ENCODE measurements at regions not wholly inside any gene's neighbourhood (a gene's known extent, or its start where the extent isn't known, plus 50 kb on each side); places are given as distances from the start of the nearest gene placed in this dataset.

- no peak for DNase-seq (ENCODE audit: low spot score)
Measured at GRCh38 chr1:220982686-220983085, 103.4 kb downstream of the HLX start.

GRCh38 chr1:220983877-220984635, 104.8 kb downstream of the HLX start:
- DNase-seq (ENCODE audit: low spot score), result no peak

DNA sequence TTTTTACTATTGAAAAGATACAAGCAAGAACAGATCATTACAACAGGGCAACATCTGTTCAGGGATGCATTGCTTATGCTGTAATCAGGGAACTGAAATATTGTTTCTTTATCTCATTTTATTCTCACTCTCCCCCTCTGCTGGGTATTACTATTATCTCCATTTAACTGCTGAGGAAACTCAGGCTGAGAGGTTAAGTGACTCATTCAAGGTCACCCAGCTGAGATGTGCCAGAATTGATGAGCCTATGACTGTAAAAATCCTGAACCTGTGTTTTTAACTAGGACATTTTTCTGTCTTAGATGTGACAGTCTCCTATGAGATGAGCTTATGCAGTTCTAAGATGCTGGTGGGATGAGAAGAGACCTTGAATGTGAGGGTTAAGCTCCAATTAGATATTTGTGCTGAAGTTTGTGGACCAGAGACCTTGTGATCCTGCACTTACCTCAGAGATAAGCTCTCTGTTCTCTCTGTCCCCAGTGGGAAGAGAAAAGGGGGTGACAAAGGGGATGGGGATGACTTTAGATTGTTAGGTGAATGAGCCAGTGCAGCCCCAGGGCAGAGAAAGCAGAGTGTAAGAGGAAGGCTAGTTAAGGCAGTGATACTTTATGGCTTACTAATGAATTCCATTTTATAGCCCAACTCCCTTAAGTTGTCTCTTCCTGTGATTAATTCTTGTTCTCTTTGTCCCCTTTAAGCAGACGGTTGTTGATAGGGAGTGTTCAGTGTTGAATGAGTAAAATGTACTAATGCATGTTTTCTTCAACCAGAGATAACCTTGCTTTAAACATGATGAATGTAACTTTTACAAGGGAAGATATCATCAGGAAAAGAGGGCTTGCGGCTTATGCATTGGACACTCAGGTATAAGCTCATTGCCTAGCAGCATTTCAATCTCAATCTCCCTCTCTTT, 111.4 kb downstream of the HLX start:
- DNase-seq (ENCODE audit: low spot score), result no peak

DNA sequence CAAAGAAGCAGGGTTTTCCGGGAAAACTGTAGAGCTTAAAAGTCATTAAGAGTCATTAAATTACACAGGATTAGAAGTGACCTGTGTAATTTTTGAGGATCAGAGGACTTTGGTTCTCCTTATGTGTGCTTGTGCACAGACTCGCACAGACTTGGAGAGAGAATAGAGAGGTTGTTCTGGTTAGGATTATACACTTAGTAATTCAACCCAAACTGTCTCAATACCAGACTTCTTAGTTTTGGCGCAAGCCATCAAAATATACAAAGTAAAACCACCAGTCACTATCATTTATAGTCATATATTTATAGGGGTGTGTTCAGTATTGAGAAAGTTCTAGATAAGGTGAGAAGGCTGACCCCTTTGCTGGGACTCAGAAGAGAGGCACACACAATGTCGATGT, 112.3 kb downstream of the HLX start:
- no peak for DNase-seq (ENCODE audit: low spot score)

DNA sequence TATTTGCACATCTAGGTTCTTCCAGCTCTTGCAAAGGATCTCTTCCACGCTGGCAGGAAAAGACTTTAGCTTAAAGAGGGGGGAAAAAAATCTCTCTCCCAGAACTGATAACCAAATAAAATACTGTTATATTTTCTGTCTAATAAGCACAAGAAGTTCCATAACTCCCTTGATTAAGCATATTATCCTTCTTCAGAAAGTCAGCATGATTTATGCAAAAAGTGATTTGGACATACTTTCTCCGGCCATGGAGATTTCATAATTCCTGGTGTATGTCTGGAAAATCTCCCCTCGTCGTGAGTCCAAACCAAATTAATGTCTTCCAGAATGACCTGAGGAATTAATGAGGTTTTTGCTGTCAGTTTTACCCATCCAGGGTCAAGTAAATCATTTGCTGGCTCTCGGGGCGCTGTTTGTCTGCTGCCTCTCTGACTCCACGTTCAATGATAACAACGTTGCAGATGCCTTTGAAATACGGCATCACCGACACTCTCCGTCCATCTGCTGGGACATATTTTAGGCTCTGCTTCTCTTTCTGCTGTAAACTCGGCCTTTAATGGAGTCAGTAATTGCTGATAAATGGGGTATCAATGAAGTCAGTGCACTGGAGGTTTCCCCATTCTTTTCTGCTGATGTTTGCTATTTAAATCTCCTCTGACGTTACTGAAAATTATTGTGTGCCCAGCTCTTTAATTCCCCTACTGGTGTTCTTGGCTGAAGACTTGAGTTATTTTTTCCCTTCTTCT, 112.9 kb downstream of the HLX start:
- DNase-seq (ENCODE audit: low spot score), result no peak

DNA sequence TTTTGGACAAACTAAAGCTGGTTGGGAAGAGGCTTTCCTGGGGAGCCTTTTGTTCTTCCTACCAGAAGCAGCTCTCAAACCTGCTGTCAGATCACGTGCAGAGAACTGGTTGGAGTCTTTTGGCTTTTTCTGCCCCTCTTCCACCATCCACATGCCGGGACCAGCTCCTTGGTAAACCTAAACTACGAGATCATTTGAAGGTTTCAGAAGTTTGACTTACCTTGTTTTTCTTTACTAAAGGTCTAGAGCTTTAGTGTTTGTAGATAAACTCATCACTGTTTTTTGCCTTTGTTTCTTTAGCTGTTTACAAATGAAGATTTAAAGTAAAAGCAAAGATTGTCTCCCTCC, 113.4 kb downstream of the HLX start:
- DNase-seq (ENCODE audit: low spot score), result no peak

GRCh38 chr1:220994671-220995070, 115.4 kb downstream of the HLX start:
- no peak for DNase-seq (ENCODE audit: low spot score)

DNA sequence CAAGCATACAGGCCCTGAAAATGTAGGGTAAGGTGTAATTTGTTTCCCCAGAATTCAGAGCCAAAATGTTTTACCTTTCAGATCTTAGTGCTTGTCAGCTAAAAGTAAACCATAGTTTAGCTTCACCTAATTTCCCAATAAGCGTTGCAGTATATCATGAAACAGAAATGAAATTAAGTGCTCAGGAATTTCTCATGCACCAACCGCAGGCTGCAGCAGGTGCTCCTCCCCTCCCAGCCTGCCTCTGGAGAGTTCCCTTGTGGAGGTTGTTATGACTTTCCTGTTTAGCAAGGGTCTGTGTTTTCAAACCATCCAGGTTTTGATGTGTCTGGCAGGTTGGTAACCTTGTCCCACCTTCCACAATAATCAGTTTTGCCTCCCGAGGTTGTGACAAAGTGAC, 118.5 kb downstream of the HLX start:
- DNase-seq (ENCODE audit: low spot score), result no peak

DNA sequence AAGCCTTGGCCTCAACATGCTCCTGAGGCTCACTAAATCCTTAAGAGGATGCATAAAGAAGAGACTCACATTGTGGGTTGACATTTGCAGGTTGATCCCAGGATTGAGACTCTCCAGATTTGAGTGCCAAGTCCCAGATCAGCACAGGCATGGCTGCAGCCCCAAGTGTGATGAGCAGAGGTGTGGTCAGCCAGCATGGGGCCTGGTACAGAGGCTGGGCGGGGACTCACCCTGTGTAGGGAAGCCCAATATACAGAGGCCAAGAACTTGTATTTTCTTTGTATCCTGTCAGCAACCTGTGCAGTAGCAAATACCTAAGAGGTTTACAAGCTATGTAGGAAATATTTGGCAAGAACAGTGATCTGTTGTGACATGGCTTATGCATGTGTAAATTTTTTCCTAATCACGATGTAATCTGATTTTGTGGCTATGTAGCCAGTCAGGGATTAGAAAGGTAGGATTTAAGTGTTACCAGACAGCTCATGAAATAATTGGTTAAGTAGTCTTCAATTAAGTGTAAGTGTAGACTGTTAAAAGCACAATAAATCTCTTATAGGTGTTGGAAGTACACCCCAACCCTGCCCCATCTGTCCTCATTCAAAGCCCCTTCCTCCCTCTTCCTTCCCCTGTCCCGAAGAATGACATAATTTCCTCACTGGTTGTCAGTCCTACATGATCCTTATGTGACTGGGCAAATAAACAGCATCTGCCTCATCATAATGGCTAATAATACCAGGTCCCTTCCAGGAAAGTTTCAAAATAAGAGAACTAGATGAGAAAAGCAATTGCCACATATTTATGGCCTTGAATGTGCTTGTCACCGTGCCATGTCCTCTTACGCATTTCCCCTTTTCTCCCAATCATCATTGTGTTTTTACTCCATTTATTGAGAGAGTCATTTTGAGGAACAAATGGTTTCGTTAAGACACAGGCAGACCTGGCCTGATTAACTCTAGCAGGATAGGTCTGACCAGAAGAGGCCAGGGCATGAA, 120.9 kb downstream of the HLX start:
- DNase-seq (ENCODE audit: low spot score), result no peak

- no peak for DNase-seq (ENCODE audit: low spot score)
Measured at GRCh38 chr1:221001167-221001566, 121.9 kb downstream of the HLX start.

DNA sequence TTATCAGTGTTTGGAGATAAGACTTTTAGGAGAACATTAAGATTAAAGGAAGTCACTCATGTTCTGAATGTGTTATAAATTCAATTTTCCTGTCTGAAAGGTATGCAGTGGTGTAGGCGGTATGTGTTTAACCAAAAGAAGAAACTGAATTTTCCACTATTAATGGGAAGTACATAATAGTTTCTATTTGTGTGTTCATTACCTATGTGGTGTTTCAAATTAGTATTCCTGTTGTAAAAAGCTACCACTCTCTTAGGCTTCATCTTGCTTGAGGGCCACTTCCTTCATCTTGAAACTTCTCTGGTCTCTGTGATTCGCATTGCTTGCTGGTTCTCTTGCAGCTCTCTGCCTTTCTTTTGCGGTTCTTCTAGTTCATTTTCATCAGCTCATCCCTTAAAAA, 123.4 kb downstream of the HLX start:
- no peak for DNase-seq (ENCODE audit: low spot score)

DNA sequence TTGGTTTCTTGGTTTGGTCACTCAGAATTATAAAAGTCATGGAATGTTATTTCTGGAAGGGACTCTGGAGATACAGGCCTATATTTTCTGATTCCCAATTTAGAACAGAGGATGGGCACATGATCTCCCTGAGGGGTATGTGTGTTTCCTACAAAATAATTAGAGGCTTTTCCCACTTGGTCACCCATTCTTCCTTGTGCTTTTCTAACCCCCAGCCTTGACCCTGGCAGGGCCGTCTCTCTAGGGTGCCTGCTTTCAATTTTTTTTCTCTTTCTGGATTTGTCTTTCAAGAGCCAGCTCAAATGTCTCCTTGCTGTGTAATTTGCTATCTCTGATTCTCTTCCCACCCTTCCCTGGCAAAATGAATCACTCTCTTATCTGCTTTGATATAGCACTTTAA, 131.9 kb downstream of the HLX start:
- DNase-seq (ENCODE audit: low spot score), result no peak

DNA sequence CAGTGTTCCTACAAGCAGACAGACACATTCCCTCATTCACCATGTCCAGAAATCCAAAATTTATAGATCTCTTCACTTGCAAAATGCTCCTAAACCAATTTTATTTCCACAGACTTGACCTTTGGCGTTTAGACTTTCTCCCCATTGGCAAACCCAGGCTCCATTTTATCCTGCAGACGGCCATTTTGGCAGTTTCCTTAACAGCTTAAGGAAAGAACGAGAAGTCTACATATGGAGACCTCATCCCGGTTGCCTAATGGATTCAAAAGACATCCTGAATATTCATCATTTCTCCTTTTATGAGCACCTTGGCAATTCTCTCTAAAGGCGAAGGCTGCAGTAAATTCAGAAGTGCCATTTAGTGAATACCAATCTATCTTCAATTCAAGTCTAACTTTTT, 132.9 kb downstream of the HLX start:
- no peak for DNase-seq (ENCODE audit: low spot score)

DNA sequence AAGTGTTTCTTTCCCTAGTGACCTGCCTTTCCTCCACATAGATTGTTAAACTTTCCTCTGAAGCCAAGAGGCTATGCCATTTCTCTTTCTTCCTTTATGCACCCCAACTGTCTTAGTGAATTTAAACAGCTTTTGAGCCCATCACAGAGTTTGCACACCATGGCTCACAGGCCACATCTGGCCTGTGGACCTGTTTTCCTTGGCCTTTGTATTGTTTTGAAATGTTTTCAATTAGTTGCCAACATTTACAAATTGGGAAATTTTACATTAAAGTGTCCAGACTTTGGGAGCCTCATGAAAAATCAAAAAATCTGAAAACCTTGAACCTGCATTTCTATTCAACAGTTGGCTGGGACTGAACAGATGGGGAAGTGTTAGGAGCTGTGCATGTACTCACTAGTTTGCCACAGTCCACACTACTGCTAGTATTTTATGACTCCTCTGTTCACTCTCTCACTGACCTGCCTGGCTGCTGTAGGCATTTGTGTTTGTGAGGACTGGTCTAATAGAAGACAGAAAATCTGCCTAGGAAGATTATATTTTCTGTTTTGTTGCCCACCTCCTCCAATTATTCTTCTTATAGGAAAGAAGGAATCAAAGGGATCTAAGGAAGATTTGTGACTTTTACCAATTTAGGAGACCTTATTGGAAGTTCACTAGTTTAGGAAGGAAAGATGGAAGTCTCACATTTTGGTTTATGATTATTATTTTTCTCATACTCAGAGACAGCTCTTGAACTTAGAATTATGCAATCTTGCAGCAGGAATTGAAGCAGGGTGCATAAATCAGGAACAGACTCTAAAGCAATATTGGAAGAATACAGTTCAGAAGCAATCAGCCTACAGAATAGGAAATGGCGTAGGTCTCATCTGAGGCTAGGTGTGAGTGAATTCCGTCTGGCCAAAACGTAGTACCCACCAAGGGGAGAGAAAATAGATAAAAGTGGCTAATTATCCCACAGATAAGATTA, 134.7 kb downstream of the HLX start:
- DNase-seq (ENCODE audit: low spot score), result no peak

DNA sequence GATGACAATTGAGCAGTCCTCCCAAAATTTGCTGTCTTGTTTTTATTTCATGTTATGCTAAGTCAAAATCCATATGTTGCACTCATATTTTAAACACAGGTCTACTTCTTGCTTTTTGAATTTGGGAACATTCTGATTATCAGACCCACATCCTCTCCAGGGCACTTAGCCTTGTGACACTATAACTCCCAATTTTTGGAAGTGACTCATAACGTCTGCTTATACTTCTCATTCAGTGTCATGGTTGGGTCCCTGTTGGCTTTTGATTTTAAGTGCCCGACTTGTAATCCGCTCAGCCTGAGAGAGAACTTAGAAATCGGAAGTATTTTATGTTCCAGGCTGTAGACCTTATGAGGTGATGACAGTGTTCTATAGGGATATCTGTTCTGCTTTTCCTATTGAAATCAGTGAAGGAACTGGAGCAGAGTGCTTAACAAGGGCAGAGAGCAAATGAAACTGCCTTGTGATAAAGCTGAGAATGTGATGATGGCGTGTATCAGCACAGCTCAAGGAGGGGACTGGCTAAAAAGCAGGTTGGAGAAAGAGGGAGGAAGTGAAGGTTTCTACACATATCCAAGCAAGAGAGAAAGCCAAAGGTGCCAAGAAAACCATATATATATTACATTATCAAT, 136.0 kb downstream of the HLX start:
- DNase-seq (ENCODE audit: low spot score), result no peak

DNA sequence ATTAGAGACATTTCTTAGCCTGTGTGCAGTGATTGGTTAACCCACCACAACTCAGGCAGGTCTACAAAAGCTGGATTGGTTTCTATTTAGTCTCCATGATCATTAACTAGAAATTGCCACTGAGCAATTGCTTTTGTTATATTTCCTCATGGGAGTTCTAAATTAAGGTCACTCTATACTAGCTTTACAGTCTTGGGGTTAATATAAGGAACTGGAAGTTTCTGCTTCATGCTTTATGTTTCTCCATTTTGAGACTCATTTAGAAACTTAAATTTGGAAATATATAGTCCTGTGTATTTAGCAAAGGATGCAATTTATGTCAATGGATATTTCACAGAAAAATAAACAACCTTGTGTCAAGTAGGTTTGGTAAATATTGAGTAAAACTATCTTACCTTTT, 137.5 kb downstream of the HLX start:
- no peak for DNase-seq (ENCODE audit: low spot score)

- no peak for DNase-seq (ENCODE audit: low spot score)
Measured at GRCh38 chr1:221018414-221018813, 139.2 kb downstream of the HLX start.

GRCh38 chr1:221022331-221022730, 143.1 kb downstream of the HLX start:
- no peak for DNase-seq (ENCODE audit: low spot score)

DNA sequence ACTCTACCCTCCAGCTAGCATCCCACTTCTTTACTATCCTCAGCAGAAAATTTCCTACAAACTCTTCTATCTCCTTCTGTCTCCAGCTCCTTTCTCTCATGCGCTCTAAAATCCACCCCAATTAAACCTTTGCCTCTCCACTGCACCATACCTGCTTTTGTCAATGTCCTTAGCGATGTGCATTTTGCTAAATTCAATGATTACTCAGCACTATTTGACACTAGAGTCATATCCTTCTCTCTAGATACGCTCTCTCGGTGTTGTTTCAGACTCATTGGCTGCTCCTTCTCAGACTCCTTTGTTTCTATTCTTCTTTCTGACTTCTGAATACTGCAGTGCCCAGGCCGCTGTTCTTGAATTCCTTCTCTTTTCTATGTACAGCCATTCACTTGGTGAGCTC, 144.2 kb downstream of the HLX start:
- DNase-seq (ENCODE audit: low spot score), result no peak

- no peak for DNase-seq (ENCODE audit: low spot score)
Measured at GRCh38 chr1:221025501-221025900, 146.3 kb downstream of the HLX start.

Data from CD4-positive, alpha-beta T cell treated with Interleukin-15 for 4 hours (primary cell).